ENCODE measurements at regions not wholly inside any gene's neighbourhood (a gene's known extent, or its start where the extent isn't known, plus 50 kb on each side); places are given as distances from the start of the nearest gene placed in this dataset.

GRCh38 chr10:125389648-125390047 is 229.3 kb upstream of the CTBP2 start:
- TF ChIP-seq, protein P1, sequence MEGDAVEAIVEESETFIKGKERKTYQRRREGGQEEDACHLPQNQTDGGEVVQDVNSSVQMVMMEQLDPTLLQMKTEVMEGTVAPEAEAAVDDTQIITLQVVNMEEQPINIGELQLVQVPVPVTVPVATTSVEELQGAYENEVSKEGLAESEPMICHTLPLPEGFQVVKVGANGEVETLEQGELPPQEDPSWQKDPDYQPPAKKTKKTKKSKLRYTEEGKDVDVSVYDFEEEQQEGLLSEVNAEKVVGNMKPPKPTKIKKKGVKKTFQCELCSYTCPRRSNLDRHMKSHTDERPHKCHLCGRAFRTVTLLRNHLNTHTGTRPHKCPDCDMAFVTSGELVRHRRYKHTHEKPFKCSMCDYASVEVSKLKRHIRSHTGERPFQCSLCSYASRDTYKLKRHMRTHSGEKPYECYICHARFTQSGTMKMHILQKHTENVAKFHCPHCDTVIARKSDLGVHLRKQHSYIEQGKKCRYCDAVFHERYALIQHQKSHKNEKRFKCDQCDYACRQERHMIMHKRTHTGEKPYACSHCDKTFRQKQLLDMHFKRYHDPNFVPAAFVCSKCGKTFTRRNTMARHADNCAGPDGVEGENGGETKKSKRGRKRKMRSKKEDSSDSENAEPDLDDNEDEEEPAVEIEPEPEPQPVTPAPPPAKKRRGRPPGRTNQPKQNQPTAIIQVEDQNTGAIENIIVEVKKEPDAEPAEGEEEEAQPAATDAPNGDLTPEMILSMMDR (IDR thresholded peaks at IDR 0.05; ENCODE audit: insufficient read depth, low read depth, low read length, missing control alignments) = no peak
- no peak overlapping the region for H3K4me3 ChIP-seq (ENCODE audit: low read depth, low read length)
- no peak for DNase-seq (ENCODE audit: low read depth)

DNA sequence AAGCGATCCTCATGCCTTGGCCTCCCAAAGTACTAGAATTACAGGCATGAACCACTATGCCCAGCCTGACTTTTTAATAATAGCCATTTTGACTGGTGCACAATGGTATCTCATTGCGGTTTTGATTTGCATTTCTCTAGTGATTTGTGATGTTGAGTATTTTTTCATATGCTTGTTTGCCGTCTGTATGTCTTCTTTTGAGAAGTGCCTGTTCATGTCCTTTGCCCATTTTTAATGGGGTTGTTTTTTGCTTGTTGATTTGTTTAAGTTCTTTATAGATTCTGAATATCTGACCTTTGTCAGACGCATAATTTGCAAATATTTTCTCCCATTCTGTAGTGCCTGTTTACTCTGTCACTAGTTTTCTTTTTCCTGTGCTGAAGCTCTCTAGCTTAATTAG is 219.2 kb upstream of the CTBP2 start:
- no peak overlapping the region for H3K4me3 ChIP-seq (ENCODE audit: low read depth, low read length)
- TF ChIP-seq, protein P1 (IDR thresholded peaks at IDR 0.05; ENCODE audit: insufficient read depth, low read depth, low read length, missing control alignments) = no peak

GRCh38 chr10:125377368-125377767 is 217.0 kb upstream of the CTBP2 start:
- TF ChIP-seq, protein P1 (IDR thresholded peaks at IDR 0.05; ENCODE audit: insufficient read depth, low read depth, low read length, missing control alignments) = no peak
- DNase-seq (ENCODE audit: low read depth) = no peak
- no peak overlapping the region for H3K4me3 ChIP-seq (ENCODE audit: low read depth, low read length)

More for the DNA sequence above, 219.2 kb upstream of the CTBP2 start:
- no peak for DNase-seq (ENCODE audit: low read depth)

DNA sequence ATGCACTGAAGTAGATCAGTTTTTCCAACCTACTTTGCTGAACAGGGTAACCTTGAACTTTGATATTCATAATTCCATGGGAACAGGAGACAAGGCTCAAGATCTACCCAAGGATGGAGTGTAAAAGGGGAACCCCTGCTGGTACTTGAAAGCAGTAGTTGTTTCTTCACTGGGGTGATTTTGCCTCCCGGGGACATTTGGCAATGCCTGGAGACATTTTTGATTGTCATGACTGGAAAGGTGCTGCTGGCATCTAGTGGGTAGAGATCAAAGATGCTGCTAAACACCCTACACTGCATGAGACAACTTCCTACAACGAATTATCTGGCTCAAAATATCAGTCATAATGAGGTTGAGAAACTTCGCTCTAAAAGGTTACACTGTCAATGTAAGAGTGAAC is 214.8 kb upstream of the CTBP2 start:
- TF ChIP-seq, protein P1 (IDR thresholded peaks at IDR 0.05; ENCODE audit: insufficient read depth, low read depth, low read length, missing control alignments) = no peak
- no peak overlapping the region for H3K4me3 ChIP-seq (ENCODE audit: low read depth, low read length)
- DNase-seq (ENCODE audit: low read depth) = no peak

GRCh38 chr10:125373546-125373945 is 213.2 kb upstream of the CTBP2 start:
- no peak for DNase-seq (ENCODE audit: low read depth)
- no peak overlapping the region for H3K4me3 ChIP-seq (ENCODE audit: low read depth, low read length)
- TF ChIP-seq, protein P1 (IDR thresholded peaks at IDR 0.05; ENCODE audit: insufficient read depth, low read depth, low read length, missing control alignments) = no peak

DNA sequence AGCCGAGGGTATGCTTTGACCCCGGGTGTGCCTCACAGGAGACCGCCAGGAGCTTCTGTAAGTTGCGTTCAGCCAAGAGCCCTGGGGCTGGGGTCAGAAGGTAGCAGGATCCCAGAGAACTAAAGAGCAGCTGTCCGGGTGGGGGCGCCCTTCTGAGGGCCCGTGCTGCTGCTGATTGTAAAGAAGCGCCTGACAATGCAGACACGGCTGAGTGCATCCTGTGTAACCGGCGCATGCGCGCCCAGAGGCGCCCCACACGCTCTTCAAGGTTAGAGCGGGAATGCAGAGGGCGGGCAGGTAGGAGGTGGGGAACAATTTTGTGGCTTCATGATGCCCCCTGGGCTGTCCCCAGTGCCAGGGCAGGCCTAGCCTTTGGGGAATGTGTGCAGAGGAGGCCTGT is 210.2 kb upstream of the CTBP2 start:
- DNase-seq (ENCODE audit: low read depth) = no peak
- TF ChIP-seq, protein P1 (IDR thresholded peaks at IDR 0.05; ENCODE audit: insufficient read depth, low read depth, low read length, missing control alignments) = no peak
- H3K4me3 ChIP-seq (ENCODE audit: low read depth, low read length) = no peak overlapping the region

Data from GM12865 (cell line).